Activated T-cell treated with anti-CD3 and anti-CD28 coated beads, Interleukin-2, amount 50 U/mL, for 72 hours (primary cell): ENCODE measurements at regions not wholly inside any gene's neighbourhood (a gene's known extent, or its start where the extent isn't known, plus 50 kb on each side); places are given as distances from the start of the nearest gene placed in this dataset.

ENCODE experiments used
- ATAC-seq, 2 donors: fragments of 150-1000 bp; cut with Tn5 transposase; replicated peaks in 1 of 2; 2 replicates each; pipeline ENCODE4 v1.10.0; 2021; ENCODE audit warnings: moderate library complexity in 2 of 2, mild to moderate bottlenecking in 1 of 2
- DNase-seq, 2 donors: peaks; one replicate each; pipeline ENCODE4 v3.0.0; 2021 to 2022; ENCODE audit warnings: mixed read lengths in 1 of 2
- H3K27ac Mint-ChIP-seq: one replicate; pipeline ENCODE4 v1.8.0; 2022; ENCODE audit warnings: mild to moderate bottlenecking, moderate library complexity, mixed read lengths
- H3K27me3 Mint-ChIP-seq: one replicate; pipeline ENCODE4 v1.8.0; 2022; ENCODE audit warnings: low read depth, mixed read lengths
- H3K36me3 Mint-ChIP-seq, 2 donors: one replicate each; pipeline ENCODE4 v1.8.0; 2022; ENCODE audit warnings: mixed read lengths in 2 of 2, mild to moderate bottlenecking in 1 of 2; ENCODE audit not compliant: insufficient read depth in 2 of 2
- H3K4me1 Mint-ChIP-seq: one replicate; pipeline ENCODE4 v1.8.0; 2022; ENCODE audit warnings: low read depth, mixed read lengths
- H3K4me3 Mint-ChIP-seq, 2 donors: one replicate each; pipeline ENCODE4 v1.8.0; 2022; ENCODE audit warnings: mild to moderate bottlenecking in 2 of 2, mixed read lengths in 2 of 2, moderate library complexity in 2 of 2
- H3K9me3 Mint-ChIP-seq, 2 donors: one replicate each; pipeline ENCODE4 v1.8.0; 2022; ENCODE audit warnings: mixed read lengths in 2 of 2

- Mint-ChIP-seq H3K36me3 (peaks cover 5 to 7% of the 10 kb centered on the region in 2 donors), H3K9me3 (peaks cover 0 to 5% of the 10 kb centered on the region in 2 donors), H3K27ac (no peak overlapping the region), H3K4me1 (no peaks in the 10 kb centered on the region), H3K27me3 (peaks cover 11% of the 10 kb centered on the region), H3K4me3 (no peak overlapping the region)
- DNase-seq (no peak), ATAC-seq (no peak)
Observed at GRCh38 chr20:60203451-60203850, 245.2 kb downstream of the CDH26 start.

GRCh38 chr20:60204601-60205000 lies 246.4 kb downstream of the CDH26 start:
- no peak for DNase-seq
- no peaks in the 10 kb centered on the region for H3K36me3 Mint-ChIP-seq
- peaks cover 9% of the 10 kb centered on the region for H3K27me3 Mint-ChIP-seq
- no peak overlapping the region for H3K27ac Mint-ChIP-seq
- no peak for ATAC-seq
- no peaks in the 10 kb centered on the region for H3K4me1 Mint-ChIP-seq
- H3K9me3 Mint-ChIP-seq: no peaks in the 10 kb centered on the region
- no peak overlapping the region for H3K4me3 Mint-ChIP-seq

GRCh38 chr20:60206259-60206658 lies 248.0 kb downstream of the CDH26 start:
- Mint-ChIP-seq H3K4me3 (no peak overlapping the region), H3K4me1 (no peaks in the 10 kb centered on the region), H3K36me3 (no peaks in the 10 kb centered on the region), H3K27ac (no peak overlapping the region), H3K9me3 (no peaks in the 10 kb centered on the region), H3K27me3 (peaks cover 9% of the 10 kb centered on the region)
- no peak for ATAC-seq
- DNase-seq: no peak

GRCh38 chr20:60209048-60209447 lies 250.8 kb downstream of the CDH26 start:
- DNase-seq (no peak), ATAC-seq (no peak)
- Mint-ChIP-seq H3K4me3 (no peak overlapping the region), H3K9me3 (no peaks in the 10 kb centered on the region), H3K27ac (no peak overlapping the region), H3K36me3 (no peaks in the 10 kb centered on the region), H3K27me3 (peaks cover 9% of the 10 kb centered on the region), H3K4me1 (no peaks in the 10 kb centered on the region)

GRCh38 chr20:60210779-60211617 lies 252.8 kb downstream of the CDH26 start:
- no peaks in the 10 kb centered on the region for H3K36me3 Mint-ChIP-seq
- DNase-seq: peak; percentile 61 to 73
- no peaks in the 10 kb centered on the region for H3K4me1 Mint-ChIP-seq
- H3K4me3 Mint-ChIP-seq: no peak overlapping the region
- no peaks in the 10 kb centered on the region for H3K9me3 Mint-ChIP-seq
- H3K27ac Mint-ChIP-seq: no peak overlapping the region
- ATAC-seq: peak; percentile 72 to 75
- peaks cover 2% of the 10 kb centered on the region for H3K27me3 Mint-ChIP-seq

- H3K27ac Mint-ChIP-seq: no peak overlapping the region
Observed at GRCh38 chr20:60211618-60212463, 253.6 kb downstream of the CDH26 start.

GRCh38 chr20:60212695-60213094 lies 254.5 kb downstream of the CDH26 start:
- Mint-ChIP-seq H3K9me3 (no peaks in the 10 kb centered on the region), H3K4me3 (no peak overlapping the region), H3K27me3 (no peaks in the 10 kb centered on the region), H3K36me3 (no peaks in the 10 kb centered on the region), H3K27ac (no peak overlapping the region), H3K4me1 (no peaks in the 10 kb centered on the region)
- ATAC-seq (no peak), DNase-seq (no peak)

More at GRCh38 chr20:60211618-60212463, 253.6 kb downstream of the CDH26 start:
- DNase-seq: no peak
- ATAC-seq: no peak
- H3K4me1 Mint-ChIP-seq: no peaks in the 10 kb centered on the region
- H3K36me3 Mint-ChIP-seq: no peaks in the 10 kb centered on the region
- H3K4me3 Mint-ChIP-seq: no peak overlapping the region
- no peaks in the 10 kb centered on the region for H3K27me3 Mint-ChIP-seq
- no peaks in the 10 kb centered on the region for H3K9me3 Mint-ChIP-seq

GRCh38 chr20:60213126-60213893 lies 255.1 kb downstream of the CDH26 start:
- H3K4me3 Mint-ChIP-seq: no peak overlapping the region
- DNase-seq (no peak), ATAC-seq (no peak)
- H3K27ac Mint-ChIP-seq: no peak overlapping the region
- no peaks in the 10 kb centered on the region for H3K4me1 Mint-ChIP-seq
- no peaks in the 10 kb centered on the region for H3K9me3 Mint-ChIP-seq
- H3K27me3 Mint-ChIP-seq: no peaks in the 10 kb centered on the region
- no peaks in the 10 kb centered on the region for H3K36me3 Mint-ChIP-seq

- DNase-seq: no peak
- Mint-ChIP-seq H3K27me3 (no peaks in the 10 kb centered on the region), H3K4me1 (no peaks in the 10 kb centered on the region), H3K4me3 (no peak overlapping the region), H3K9me3 (no peaks in the 10 kb centered on the region), H3K27ac (no peak overlapping the region), H3K36me3 (no peaks in the 10 kb centered on the region)
- ATAC-seq: no peak
Observed at GRCh38 chr20:60214901-60215815, 256.9 kb downstream of the CDH26 start.

- DNase-seq (no peak), ATAC-seq (no peak)
- no peaks in the 10 kb centered on the region for H3K9me3 Mint-ChIP-seq
- no peaks in the 10 kb centered on the region for H3K4me1 Mint-ChIP-seq
- no peak overlapping the region for H3K4me3 Mint-ChIP-seq
- no peaks in the 10 kb centered on the region for H3K27me3 Mint-ChIP-seq
- no peak overlapping the region for H3K27ac Mint-ChIP-seq
- H3K36me3 Mint-ChIP-seq: no peaks in the 10 kb centered on the region
Observed at GRCh38 chr20:60215816-60216730, 257.9 kb downstream of the CDH26 start.

GRCh38 chr20:60219231-60219630 lies 261.0 kb downstream of the CDH26 start:
- no peaks in the 10 kb centered on the region for H3K9me3 Mint-ChIP-seq
- H3K4me3 Mint-ChIP-seq: no peak overlapping the region
- H3K4me1 Mint-ChIP-seq: no peaks in the 10 kb centered on the region
- H3K36me3 Mint-ChIP-seq: no peaks in the 10 kb centered on the region
- no peaks in the 10 kb centered on the region for H3K27me3 Mint-ChIP-seq
- H3K27ac Mint-ChIP-seq: no peak overlapping the region
- ATAC-seq (no peak), DNase-seq (no peak)
